HL-60 (cell line): ENCODE measurements at regions not wholly inside any gene's neighbourhood (a gene's known extent, or its start where the extent isn't known, plus 50 kb on each side); places are given as distances from the start of the nearest gene placed in this dataset.

Experiments
- POLR2AphosphoS5 ChIP-seq: IDR thresholded peaks from 2 replicates; pipeline ENCODE4 v1.6.1; 2012; ENCODE audit warnings: low read depth
- REST ChIP-seq: IDR thresholded peaks from 2 replicates; pipeline ENCODE4 v1.6.1; 2012; ENCODE audit warnings: low read depth; ENCODE audit not compliant: insufficient replicate concordance
- SPI1 ChIP-seq: IDR thresholded peaks from 2 replicates; pipeline ENCODE4 v1.6.1; 2012; ENCODE audit warnings: low read depth, mild to moderate bottlenecking, borderline replicate concordance
- TF ChIP-seq, protein P1 (sequence below): IDR thresholded peaks from one replicate; pipeline ENCODE4 v1.5.1; 2011; ENCODE audit warnings: low read length, control low read depth, inconsistent platforms; ENCODE audit not compliant: insufficient read depth

- TF ChIP-seq REST (no peak), SPI1 (no peak), POLR2AphosphoS5 (no peak)
- TF ChIP-seq, protein P1, sequence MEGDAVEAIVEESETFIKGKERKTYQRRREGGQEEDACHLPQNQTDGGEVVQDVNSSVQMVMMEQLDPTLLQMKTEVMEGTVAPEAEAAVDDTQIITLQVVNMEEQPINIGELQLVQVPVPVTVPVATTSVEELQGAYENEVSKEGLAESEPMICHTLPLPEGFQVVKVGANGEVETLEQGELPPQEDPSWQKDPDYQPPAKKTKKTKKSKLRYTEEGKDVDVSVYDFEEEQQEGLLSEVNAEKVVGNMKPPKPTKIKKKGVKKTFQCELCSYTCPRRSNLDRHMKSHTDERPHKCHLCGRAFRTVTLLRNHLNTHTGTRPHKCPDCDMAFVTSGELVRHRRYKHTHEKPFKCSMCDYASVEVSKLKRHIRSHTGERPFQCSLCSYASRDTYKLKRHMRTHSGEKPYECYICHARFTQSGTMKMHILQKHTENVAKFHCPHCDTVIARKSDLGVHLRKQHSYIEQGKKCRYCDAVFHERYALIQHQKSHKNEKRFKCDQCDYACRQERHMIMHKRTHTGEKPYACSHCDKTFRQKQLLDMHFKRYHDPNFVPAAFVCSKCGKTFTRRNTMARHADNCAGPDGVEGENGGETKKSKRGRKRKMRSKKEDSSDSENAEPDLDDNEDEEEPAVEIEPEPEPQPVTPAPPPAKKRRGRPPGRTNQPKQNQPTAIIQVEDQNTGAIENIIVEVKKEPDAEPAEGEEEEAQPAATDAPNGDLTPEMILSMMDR: no peak
Observed at GRCh38 chr20:3318226-3318884, 79.4 kb upstream of the SLC4A11 start.
